Erythroblast (primary cell): ENCODE measurements at regions not wholly inside any gene's neighbourhood (a gene's known extent, or its start where the extent isn't known, plus 50 kb on each side); places are given as distances from the start of the nearest gene placed in this dataset.

ENCODE experiments used
- GATA1 ChIP-seq: IDR thresholded peaks from 2 replicates; pipeline ENCODE4 v1.6.1; 2011; ENCODE audit warnings: low read depth, mild to moderate bottlenecking, control low read depth, low read length, moderate library complexity
- POLR2A ChIP-seq: IDR thresholded peaks from 2 replicates; pipeline ENCODE4 v1.6.1; 2011; ENCODE audit warnings: mild to moderate bottlenecking, low read length

DNA sequence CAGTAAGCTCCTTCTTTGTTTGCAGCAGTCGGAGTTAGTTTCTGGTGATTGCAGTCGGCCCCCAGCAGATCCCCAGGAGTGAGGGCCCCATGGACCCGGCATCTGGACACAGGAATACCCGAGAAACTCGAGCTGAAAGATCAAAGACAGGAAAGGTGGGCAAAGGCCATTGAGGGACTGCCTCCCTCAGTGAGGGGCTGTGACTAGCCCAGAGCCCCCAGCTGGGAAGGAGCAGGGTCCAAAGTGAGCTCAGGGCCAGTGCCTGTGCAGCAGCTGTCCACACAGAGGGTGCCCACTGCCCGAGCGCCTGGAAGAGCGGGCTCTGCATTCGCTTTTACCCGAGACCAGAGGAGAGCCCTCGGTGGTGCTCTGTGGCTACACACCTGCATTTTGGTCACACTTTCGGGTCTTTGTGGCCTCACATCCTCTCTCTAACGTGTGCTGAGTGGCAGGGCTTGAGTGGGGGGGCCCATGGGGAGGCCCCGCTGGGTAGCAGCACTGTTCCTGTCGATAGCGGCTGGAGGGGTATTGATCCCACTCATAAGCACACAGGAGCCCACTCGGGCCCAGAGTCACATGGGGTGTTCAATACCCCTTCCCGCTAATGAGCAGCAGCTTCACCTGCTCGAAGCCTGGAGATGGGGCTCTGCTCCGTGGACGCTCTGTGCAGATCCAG is 532.9 kb downstream of the TBC1D22A start:
- TF ChIP-seq POLR2A = no peak
- TF ChIP-seq GATA1 = no peak
